Embryonic facial prominence (tissue), 1 donor: ENCODE measurements at regions not wholly inside any gene's neighbourhood (a gene's known extent, or its start where the extent isn't known, plus 50 kb on each side); places are given as distances from the start of the nearest gene placed in this dataset.

Source experiments
- DNase-seq: peaks from one replicate; pipeline ENCODE4 v3.0.0-alpha.2; 2016; ENCODE audit errors: extremely low spot score

GRCh38 chrX:13266641-13267345 is 53.1 kb downstream of the ATXN3L start:
- no peak for DNase-seq

GRCh38 chrX:13265549-13266132 is 54.2 kb downstream of the ATXN3L start:
- DNase-seq: no peak

GRCh38 chrX:13265111-13265510 is 54.7 kb downstream of the ATXN3L start:
- no peak for DNase-seq

GRCh38 chrX:13263560-13264251 is 56.1 kb downstream of the ATXN3L start:
- DNase-seq: no peak

GRCh38 chrX:13261348-13261747 is 58.5 kb downstream of the ATXN3L start:
- DNase-seq: no peak

GRCh38 chrX:13260598-13260997 is 59.3 kb downstream of the ATXN3L start:
- DNase-seq: no peak

GRCh38 chrX:13258725-13259124 is 61.1 kb downstream of the ATXN3L start:
- DNase-seq: no peak

GRCh38 chrX:13258052-13258444 is 61.8 kb downstream of the ATXN3L start:
- DNase-seq: no peak

GRCh38 chrX:13257223-13258051 is 62.4 kb downstream of the ATXN3L start:
- no peak for DNase-seq

GRCh38 chrX:13256603-13257002 is 63.2 kb downstream of the ATXN3L start:
- no peak for DNase-seq

GRCh38 chrX:13254870-13255269 is 65.0 kb downstream of the ATXN3L start:
- no peak for DNase-seq

GRCh38 chrX:13254076-13254785 is 65.6 kb downstream of the ATXN3L start:
- no peak for DNase-seq

GRCh38 chrX:13253223-13253622 is 66.6 kb downstream of the ATXN3L start:
- no peak for DNase-seq

GRCh38 chrX:13252726-13253125 is 67.1 kb downstream of the ATXN3L start:
- no peak for DNase-seq

GRCh38 chrX:13250826-13251580 is 68.8 kb downstream of the ATXN3L start:
- no peak for DNase-seq

GRCh38 chrX:13248867-13249486 is 70.9 kb downstream of the ATXN3L start:
- no peak for DNase-seq

GRCh38 chrX:13239272-13239671 is 80.6 kb downstream of the ATXN3L start:
- DNase-seq: no peak

GRCh38 chrX:13235930-13236329 is 83.9 kb downstream of the ATXN3L start:
- DNase-seq: no peak

GRCh38 chrX:13232484-13232883 is 87.4 kb downstream of the ATXN3L start:
- no peak for DNase-seq

- no peak for DNase-seq
These were observed 93.6 kb downstream of the ATXN3L start for GRCh38 chrX:13226214-13226613.
